A549 (cell line): ENCODE measurements at regions not wholly inside any gene's neighbourhood (a gene's known extent, or its start where the extent isn't known, plus 50 kb on each side); places are given as distances from the start of the nearest gene placed in this dataset.

Source experiments
- KDM1A ChIP-seq: fragments of 200-600 bp; sonication (generic); IDR thresholded peaks from 2 replicates; pipeline ENCODE4 v1.6.1; 2016; ENCODE audit warnings: low read depth, mild to moderate bottlenecking
- SREBF2 ChIP-seq: fragments of 450-650 bp; IDR thresholded peaks from 2 replicates; pipeline ENCODE4 v1.6.1; 2014; ENCODE audit warnings: mild to moderate bottlenecking, moderate library complexity
- TF ChIP-seq, protein P1 (sequence below): fragments of >200 bp; sonication (Bioruptor Twin); formaldehyde crosslinking; IDR thresholded peaks from 3 replicates; pipeline ENCODE4 v1.5.1; 2016

DNA sequence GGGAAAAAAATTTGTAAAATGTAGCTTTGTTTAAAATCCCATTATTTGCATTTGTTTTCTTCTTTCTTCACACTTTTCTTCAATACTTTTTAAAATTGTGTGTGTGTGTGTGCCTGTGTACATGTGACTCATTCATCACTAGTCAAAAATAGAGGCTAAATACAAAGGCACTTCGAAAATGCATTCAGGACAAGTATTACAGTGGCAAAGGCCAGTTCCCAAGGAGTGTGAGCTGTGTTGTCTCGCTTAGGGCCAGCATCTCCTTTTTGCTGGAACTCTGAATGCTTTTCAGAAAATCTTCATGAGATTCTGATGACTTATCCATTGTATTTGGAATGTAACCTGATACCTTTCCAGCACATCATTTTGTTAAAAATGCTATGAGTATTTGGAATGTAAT, 288.5 kb upstream of the CNR1 start:
- TF ChIP-seq SREBF2 (no peak), KDM1A (no peak)
- TF ChIP-seq, protein P1, sequence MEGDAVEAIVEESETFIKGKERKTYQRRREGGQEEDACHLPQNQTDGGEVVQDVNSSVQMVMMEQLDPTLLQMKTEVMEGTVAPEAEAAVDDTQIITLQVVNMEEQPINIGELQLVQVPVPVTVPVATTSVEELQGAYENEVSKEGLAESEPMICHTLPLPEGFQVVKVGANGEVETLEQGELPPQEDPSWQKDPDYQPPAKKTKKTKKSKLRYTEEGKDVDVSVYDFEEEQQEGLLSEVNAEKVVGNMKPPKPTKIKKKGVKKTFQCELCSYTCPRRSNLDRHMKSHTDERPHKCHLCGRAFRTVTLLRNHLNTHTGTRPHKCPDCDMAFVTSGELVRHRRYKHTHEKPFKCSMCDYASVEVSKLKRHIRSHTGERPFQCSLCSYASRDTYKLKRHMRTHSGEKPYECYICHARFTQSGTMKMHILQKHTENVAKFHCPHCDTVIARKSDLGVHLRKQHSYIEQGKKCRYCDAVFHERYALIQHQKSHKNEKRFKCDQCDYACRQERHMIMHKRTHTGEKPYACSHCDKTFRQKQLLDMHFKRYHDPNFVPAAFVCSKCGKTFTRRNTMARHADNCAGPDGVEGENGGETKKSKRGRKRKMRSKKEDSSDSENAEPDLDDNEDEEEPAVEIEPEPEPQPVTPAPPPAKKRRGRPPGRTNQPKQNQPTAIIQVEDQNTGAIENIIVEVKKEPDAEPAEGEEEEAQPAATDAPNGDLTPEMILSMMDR, result no peak
